HG03066 (cell line): ENCODE measurements at regions not wholly inside any gene's neighbourhood (a gene's known extent, or its start where the extent isn't known, plus 50 kb on each side); places are given as distances from the start of the nearest gene placed in this dataset.

Source experiments
- ATAC-seq: cut with Tn5 transposase; IDR thresholded peaks from one replicate; pipeline ENCODE4 v1.9.1; 2021; ENCODE audit warnings: low read depth; ENCODE audit not compliant: unreplicated experiment

GRCh38 chr7:155138204-155138603 lies 68.1 kb downstream of the HTR5A start:
- no peak for ATAC-seq

- no peak for ATAC-seq
Measured at GRCh38 chr7:155141562-155141961, 71.4 kb downstream of the HTR5A start.

GRCh38 chr7:155143381-155143780 lies 73.3 kb downstream of the HTR5A start:
- no peak for ATAC-seq

GRCh38 chr7:155144371-155144770 lies 74.2 kb downstream of the HTR5A start:
- no peak for ATAC-seq

- no peak for ATAC-seq
Measured at GRCh38 chr7:155145477-155146255, 75.5 kb downstream of the HTR5A start.

GRCh38 chr7:155147172-155147571 lies 77.0 kb downstream of the HTR5A start:
- no peak for ATAC-seq

- no peak for ATAC-seq
Measured at GRCh38 chr7:155147624-155148023, 77.5 kb downstream of the HTR5A start.

GRCh38 chr7:155153676-155154075 lies 83.6 kb downstream of the HTR5A start:
- no peak for ATAC-seq

GRCh38 chr7:155154586-155154985 lies 84.5 kb downstream of the HTR5A start:
- ATAC-seq = no peak

GRCh38 chr7:155161690-155162089 lies 91.6 kb downstream of the HTR5A start:
- ATAC-seq = no peak

- no peak for ATAC-seq
Measured at GRCh38 chr7:155162422-155162821, 92.3 kb downstream of the HTR5A start.

- no peak for ATAC-seq
Measured at GRCh38 chr7:155163696-155164095, 93.6 kb downstream of the HTR5A start.

GRCh38 chr7:155164316-155164715 lies 94.2 kb downstream of the HTR5A start:
- no peak for ATAC-seq

GRCh38 chr7:155166108-155166507 lies 96.0 kb downstream of the HTR5A start:
- ATAC-seq = no peak

- ATAC-seq = no peak
Measured at GRCh38 chr7:155166673-155167370, 96.7 kb downstream of the HTR5A start.

GRCh38 chr7:155167706-155168365 lies 97.7 kb downstream of the HTR5A start:
- no peak for ATAC-seq

- ATAC-seq = no peak
Measured at GRCh38 chr7:155168597-155169480, 98.7 kb downstream of the HTR5A start.

- ATAC-seq = no peak
Measured at GRCh38 chr7:155169498-155170065, 99.5 kb downstream of the HTR5A start.

- ATAC-seq = no peak
Measured at GRCh38 chr7:155170331-155170730, 100.2 kb downstream of the HTR5A start.

- ATAC-seq = no peak
Measured at GRCh38 chr7:155172141-155172540, 102.0 kb downstream of the HTR5A start.
